AG09319 (cell line): ENCODE measurements at regions not wholly inside any gene's neighbourhood (a gene's known extent, or its start where the extent isn't known, plus 50 kb on each side); places are given as distances from the start of the nearest gene placed in this dataset.

ENCODE experiments used
- DNase-seq: peaks from one replicate; pipeline ENCODE4 v3.0.0-alpha.2; 2010; ENCODE audit warnings: low read depth; ENCODE audit errors: extremely low read depth
- CTCF ChIP-seq: IDR thresholded peaks from 2 replicates; pipeline ENCODE4 v1.5.1; 2011; ENCODE audit warnings: low read depth, mild to moderate bottlenecking, inconsistent platforms, low read length, moderate library complexity

GRCh38 chr3:23691357-23691895, 114.3 kb upstream of the UBE2E1 start:
- DNase-seq = no peak
- TF ChIP-seq CTCF = no peak

- DNase-seq = no peak
- TF ChIP-seq CTCF = no peak
These were observed 108.9 kb upstream of the UBE2E1 start for GRCh38 chr3:23696842-23697241.

GRCh38 chr3:23697416-23697815, 108.3 kb upstream of the UBE2E1 start:
- no peak for DNase-seq
- no peak for TF ChIP-seq CTCF

- no peak for DNase-seq
- no peak for TF ChIP-seq CTCF
These were observed 107.0 kb upstream of the UBE2E1 start for GRCh38 chr3:23698652-23699313.

GRCh38 chr3:23700616-23701015, 105.1 kb upstream of the UBE2E1 start:
- DNase-seq = no peak
- no peak for TF ChIP-seq CTCF

GRCh38 chr3:23701716-23702597, 103.8 kb upstream of the UBE2E1 start:
- no peak for DNase-seq
- TF ChIP-seq CTCF = no peak

GRCh38 chr3:23704298-23704697, 101.5 kb upstream of the UBE2E1 start:
- DNase-seq = no peak
- no peak for TF ChIP-seq CTCF
